ENCODE measurements at regions not wholly inside any gene's neighbourhood (a gene's known extent, or its start where the extent isn't known, plus 50 kb on each side); places are given as distances from the start of the nearest gene placed in this dataset.
A peak's percentile ranks its signal among the peaks of the same experiment; 100 is the strongest.
"Not testable (repeated sequence)": the region's sequence is repeated elsewhere in the genome, so short reads cannot be mapped to it uniquely, and the experiment has no call there.

DNA sequence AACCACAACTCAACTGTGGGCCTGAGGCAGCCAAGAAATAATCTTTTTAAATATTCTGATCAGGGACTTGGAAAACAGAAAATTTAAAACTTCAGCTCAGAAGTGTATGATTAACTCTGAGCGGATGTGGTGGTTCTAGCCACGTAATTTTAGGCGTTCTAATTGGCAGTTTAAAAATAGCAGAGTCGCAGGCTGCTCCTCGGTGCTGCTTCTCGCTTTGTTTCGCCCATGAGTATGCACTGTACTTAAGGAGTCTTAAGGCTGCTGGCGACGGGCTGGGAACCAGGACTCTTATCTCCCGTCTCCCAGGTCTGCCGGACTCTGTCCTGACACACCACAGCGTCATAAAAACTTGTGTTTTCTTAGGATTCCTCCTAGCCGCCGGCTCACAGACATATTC, 113.4 kb upstream of the PELI2 start:
- peak overlapping the region; percentile 71 for H3K27ac ChIP-seq

DNA sequence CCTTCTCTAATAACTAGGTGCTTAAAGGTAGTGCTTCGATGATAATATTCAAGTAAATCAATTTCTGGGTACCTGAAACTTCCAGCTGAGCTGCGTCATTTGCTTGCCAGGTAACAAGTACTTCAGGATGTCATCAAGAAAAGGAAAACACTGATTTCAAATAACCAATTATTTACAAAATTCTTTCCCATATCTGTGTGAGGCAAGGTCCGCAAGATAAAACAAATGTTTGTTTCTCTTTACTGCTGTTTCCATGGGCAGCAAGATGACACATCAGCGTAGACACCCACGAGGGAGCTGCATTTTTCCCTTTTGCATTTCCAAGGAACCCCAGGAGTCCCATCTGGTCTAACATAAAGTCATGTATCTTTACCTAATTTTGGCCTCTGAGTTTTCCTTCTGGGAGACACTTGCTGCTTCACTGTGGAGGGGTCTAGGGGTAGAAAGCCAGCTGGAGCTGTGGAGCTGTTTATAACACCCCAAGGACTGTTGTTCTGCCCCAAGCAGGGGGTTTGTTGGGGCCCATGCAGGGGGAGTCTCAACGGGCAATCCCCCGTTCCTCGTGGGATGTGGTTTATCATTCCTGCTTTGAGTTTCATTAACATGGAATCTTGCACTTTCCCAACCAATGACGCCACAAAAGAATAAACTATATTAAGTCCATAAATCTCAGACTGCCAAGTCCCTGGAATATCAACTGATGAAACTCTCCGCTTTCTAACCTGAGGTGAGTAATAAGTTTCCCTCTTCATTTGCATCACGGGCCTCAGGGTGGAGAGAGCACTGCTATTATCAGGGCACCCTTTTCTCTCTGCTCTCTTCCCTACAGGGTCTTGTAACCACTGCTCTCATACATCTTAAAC, 112.8 kb upstream of the PELI2 start:
- TF ChIP-seq, protein P1, sequence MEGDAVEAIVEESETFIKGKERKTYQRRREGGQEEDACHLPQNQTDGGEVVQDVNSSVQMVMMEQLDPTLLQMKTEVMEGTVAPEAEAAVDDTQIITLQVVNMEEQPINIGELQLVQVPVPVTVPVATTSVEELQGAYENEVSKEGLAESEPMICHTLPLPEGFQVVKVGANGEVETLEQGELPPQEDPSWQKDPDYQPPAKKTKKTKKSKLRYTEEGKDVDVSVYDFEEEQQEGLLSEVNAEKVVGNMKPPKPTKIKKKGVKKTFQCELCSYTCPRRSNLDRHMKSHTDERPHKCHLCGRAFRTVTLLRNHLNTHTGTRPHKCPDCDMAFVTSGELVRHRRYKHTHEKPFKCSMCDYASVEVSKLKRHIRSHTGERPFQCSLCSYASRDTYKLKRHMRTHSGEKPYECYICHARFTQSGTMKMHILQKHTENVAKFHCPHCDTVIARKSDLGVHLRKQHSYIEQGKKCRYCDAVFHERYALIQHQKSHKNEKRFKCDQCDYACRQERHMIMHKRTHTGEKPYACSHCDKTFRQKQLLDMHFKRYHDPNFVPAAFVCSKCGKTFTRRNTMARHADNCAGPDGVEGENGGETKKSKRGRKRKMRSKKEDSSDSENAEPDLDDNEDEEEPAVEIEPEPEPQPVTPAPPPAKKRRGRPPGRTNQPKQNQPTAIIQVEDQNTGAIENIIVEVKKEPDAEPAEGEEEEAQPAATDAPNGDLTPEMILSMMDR (IDR thresholded peaks at IDR 0.05): no peak
- intact Hi-C loops (cut with DNase I): no loop called here
- H3K4me3 ChIP-seq: peak overlapping the region; percentile 26

More for the DNA sequence above, 113.4 kb upstream of the PELI2 start:
- H3K36me3 ChIP-seq: no peaks in the 10 kb centered on the region
- DNase-seq (peak; percentile 52), ATAC-seq (peak; percentile 85 to 89)
- H3K27me3 ChIP-seq (ENCODE audit: low read depth): no peaks in the 10 kb centered on the region
- H3K4me3 ChIP-seq: peak overlapping the region; percentile 26
- H3K9me3 ChIP-seq: no peaks in the 10 kb centered on the region
- TF ChIP-seq, protein P1 (IDR thresholded peaks at IDR 0.05): no peak
- intact Hi-C loops (cut with DNase I): no loop called here
- H3K4me1 ChIP-seq: peaks cover 11% of the 10 kb centered on the region

DNA sequence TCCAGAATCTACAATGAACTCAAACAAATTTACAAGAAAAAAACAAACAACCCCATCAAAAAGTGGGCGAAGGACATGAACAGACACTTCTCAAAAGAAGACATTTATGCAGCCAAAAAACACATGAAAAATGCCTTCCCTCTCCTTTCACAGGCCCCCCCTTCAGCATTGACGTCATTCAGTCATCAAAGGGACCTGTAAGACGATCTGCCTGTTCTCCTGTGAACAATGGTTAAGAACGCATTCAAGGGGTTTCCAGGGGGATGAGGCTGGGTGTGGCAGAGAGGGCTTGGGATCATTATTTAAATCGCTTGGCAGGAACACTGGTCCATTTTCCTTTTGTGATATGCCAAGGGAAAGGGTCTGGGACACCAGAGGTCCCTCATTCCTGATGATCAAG, 110.7 kb upstream of the PELI2 start:
- H3K27ac ChIP-seq; H3K9me3 ChIP-seq; intact Hi-C loops (cut with DNase I); ATAC-seq; H3K27me3 ChIP-seq (ENCODE audit: low read depth); H3K36me3 ChIP-seq; DNase-seq; H3K4me3 ChIP-seq: not testable (repeated sequence)
- H3K4me1 ChIP-seq: peaks cover 11% of the 10 kb centered on the region

More for the DNA sequence above, 112.8 kb upstream of the PELI2 start:
- Histone ChIP-seq H3K4me1 (peaks cover 11% of the 10 kb centered on the region), H3K9me3 (no peaks in the 10 kb centered on the region), H3K27ac (peak overlapping the region; percentile 71), H3K27me3 (ENCODE audit: low read depth) (no peaks in the 10 kb centered on the region), H3K36me3 (no peaks in the 10 kb centered on the region)
- DNase-seq: no peak
- peak; percentile 68 to 84 for ATAC-seq

DNA sequence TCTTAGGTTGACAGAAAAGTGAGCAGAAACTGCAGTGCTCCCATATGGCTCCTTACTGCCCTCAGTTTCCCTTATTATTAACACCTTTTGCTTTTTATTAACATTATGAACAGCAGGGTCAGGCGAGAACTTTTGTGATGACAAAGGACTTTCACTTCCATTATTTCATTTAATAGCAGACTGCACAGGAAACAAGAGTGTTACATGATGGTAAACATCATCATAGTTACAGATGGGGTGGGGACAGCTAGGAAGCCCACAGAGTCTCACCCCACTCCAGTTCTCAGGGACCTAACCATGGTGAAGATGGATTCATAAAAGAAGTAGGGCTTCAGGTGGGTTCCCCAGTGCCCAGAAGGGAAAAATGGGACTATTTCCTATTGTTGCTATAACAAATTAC, 110.1 kb upstream of the PELI2 start:
- H3K36me3 ChIP-seq: no peaks in the 10 kb centered on the region
- ATAC-seq: peak in 1 of 2 donors; percentile 25

DNA sequence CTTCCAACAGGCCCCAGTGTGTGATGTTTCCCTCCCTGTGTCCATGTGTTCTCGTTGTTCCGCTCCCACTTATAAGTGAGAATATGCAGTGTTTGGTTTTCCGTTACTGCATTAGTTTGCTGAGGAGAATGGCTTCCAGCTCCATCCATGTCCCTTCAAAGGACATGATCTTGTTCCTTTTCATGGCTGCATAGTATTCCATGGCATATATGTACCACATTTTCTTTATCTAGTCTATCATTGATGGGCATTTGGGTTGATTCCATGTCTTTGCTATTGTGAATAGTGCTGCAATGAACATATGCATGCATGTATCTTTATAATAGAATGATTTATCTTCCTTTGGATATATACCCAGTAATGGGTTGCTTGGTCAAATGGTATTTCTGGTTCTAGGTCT, 109.5 kb upstream of the PELI2 start:
- H3K4me3 ChIP-seq; H3K27me3 ChIP-seq (ENCODE audit: low read depth); H3K4me1 ChIP-seq; intact Hi-C loops (cut with DNase I); H3K36me3 ChIP-seq; DNase-seq; H3K9me3 ChIP-seq; H3K27ac ChIP-seq; ATAC-seq: not testable (repeated sequence)

More for the DNA sequence above, 110.1 kb upstream of the PELI2 start:
- intact Hi-C loops (cut with DNase I): no loop called here
- Histone ChIP-seq H3K9me3 (no peaks in the 10 kb centered on the region), H3K27ac (no peak overlapping the region), H3K4me1 (peaks cover 11% of the 10 kb centered on the region), H3K4me3 (no peak overlapping the region), H3K27me3 (ENCODE audit: low read depth) (no peaks in the 10 kb centered on the region)
- TF ChIP-seq, protein P1 (IDR thresholded peaks at IDR 0.05): no peak
- no peak for DNase-seq

DNA sequence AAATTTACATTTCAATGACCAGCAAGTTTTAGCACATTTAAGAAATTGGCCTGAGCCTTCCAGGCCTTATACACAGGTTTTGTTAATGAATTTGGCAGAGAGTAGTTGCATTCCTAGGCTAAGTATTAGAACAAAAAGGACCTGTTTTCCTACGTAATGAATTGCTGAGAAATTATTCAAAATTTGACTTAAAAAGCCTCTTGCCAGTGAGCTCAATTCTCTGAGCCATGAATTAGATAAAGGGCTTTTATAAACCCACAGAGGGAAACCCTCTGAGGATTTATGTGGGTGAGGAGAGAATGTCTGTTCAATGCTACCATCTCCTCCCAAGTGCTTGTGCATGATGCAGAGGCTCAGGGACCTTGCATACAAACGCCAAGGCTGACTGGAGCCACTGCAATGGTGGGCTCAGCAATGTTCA, 94.5 kb upstream of the PELI2 start:
- no peak for ATAC-seq
- Histone ChIP-seq H3K4me1 (no peaks in the 10 kb centered on the region), H3K9me3 (no peaks in the 10 kb centered on the region), H3K27ac (no peak overlapping the region), H3K36me3 (no peaks in the 10 kb centered on the region), H3K4me3 (no peak overlapping the region), H3K27me3 (ENCODE audit: low read depth) (no peaks in the 10 kb centered on the region)
- intact Hi-C loops (cut with DNase I): no loop called here
- TF ChIP-seq, protein P1 (IDR thresholded peaks at IDR 0.05): no peak
- DNase-seq: no peak

All from lower lobe of right lung (tissue), 2 donors.